Forelimb muscle (tissue), 1 donor: ENCODE measurements at regions not wholly inside any gene's neighbourhood (a gene's known extent, or its start where the extent isn't known, plus 50 kb on each side); places are given as distances from the start of the nearest gene placed in this dataset.
A peak's percentile ranks its signal among the peaks of the same experiment; 100 is the strongest.

Experiments
- DNase-seq: peaks from one replicate; pipeline ENCODE4 v3.0.0-alpha.2; 2013; ENCODE audit warnings: low read depth

DNA sequence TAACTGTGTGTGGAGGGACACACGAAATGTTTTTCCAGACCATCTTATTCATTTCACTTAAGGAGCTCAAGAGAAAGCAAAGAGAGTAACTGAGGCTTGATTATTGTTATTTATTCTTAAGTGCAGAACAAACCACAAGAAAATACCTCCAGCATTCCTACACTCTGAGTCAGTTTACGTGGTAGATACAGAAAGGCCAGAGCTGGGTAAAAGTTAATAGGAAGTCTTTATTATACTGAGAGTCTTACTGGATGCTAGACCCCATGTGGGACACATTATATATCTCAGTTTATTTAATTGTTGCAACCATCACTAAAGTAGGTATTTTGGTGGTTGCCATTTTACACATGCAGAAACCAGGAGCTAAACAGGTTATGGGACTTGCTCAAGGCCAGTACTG is 261.4 kb upstream of the POU2AF2 start:
- DNase-seq = no peak

DNA sequence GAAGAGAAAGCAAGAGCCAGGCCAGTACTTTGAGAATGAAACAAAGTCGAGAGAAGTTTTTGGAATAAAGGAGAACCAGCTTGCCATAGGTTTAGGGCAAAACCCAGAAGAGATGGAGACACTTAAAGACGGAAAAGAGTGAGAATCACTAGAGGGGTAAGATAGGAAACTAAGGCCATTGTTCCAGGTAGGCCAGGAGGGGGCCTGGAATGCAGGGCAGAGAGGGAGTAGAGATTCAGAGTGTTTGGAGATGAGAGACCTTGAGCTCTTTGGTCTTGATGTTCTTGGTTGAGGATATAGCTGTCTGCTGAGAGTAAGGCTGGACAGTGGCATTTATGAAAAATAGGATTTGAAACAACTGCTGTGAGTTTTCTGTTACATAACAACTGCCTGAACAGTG is 263.3 kb upstream of the POU2AF2 start:
- DNase-seq = no peak

GRCh38 chr11:110979696-110980095 is 265.8 kb upstream of the POU2AF2 start:
- DNase-seq = no peak

DNA sequence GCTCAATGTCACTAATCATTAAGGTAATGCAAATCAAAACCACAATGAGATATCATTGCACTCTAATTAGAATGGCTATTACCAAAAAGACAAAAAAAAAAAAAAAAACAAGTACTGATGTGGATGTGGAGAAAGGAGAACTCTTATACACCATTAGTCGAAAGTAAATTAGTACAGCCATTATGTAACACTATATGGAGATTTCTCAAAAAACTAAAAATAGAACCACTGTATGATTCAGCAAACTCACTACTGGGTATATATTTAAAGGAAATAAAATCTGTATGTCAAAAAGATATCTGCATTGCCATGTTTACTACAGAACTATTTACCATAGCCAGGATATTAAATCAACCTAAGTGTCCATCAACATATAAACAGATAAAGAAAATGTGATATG is 265.4 kb upstream of the ARHGAP20 start:
- no peak for DNase-seq

GRCh38 chr11:110974731-110975130 is 262.5 kb upstream of the ARHGAP20 start:
- DNase-seq = no peak

DNA sequence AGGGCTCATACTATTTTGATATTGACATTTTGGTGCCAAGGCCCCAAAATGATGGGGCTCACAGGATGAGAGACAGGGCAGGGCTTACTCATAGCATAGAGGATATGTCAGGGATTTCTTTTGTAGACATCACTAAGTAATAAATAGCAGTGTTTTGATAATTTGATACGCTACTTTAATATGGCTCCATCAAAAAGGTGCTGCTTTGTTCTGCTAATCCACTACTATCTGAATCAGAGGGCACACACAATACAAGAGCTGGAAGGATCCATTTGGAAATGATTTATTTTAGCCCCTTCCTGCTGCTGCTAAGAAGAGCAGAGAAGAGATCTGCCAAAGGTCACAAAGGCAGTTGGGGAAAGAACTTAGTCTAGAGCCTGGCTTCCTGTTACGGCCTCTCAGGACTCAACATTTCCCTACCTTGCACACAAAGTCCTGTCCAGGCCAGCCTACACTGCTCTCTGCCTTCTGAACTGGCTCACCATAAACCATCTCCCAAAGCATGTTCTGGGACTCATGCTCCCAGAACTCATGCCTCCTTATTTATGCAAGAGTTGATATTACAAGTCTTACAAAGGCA is 261.3 kb upstream of the ARHGAP20 start:
- DNase-seq = no peak

- no peak for DNase-seq
These were observed 260.4 kb upstream of the ARHGAP20 start for GRCh38 chr11:110972640-110973039.

GRCh38 chr11:110972106-110972505 is 259.9 kb upstream of the ARHGAP20 start:
- no peak for DNase-seq

- no peak for DNase-seq
These were observed 258.9 kb upstream of the ARHGAP20 start for GRCh38 chr11:110971140-110971539.

DNA sequence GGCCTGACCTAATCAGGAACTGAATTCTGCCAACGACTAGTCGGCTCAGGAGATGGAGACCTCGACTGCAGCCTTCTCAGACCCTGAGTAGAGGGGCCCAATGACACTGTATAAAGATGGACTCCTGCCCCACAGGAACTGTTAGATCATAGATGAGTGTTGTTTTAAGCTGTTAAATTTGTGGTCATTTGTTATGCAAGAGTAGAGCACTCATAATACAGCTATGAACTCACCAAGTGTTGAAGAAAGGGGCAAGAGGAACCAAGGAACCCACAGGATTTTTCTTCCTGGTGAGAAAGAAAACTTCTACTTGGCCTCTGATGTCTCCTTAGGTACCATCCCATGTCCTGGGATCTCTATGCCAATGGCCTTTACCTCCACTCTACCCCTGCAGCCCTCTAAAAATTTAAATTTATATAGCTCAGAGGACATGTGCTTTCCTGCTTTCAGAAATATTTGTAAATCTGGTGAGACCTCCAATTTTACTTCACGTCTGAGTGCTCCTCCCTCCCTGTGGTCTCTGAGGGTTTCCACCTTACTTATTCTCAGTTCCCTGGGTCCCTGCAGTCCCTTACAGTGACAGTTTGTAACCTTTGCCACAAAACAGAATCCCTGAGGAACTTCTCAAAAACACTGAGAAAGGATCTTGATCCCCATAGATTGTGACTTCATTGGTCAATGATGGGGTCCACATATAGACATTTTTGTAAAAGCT is 256.3 kb upstream of the ARHGAP20 start:
- DNase-seq = no peak

- no peak for DNase-seq
These were observed 253.9 kb upstream of the ARHGAP20 start for GRCh38 chr11:110966131-110966530.

DNA sequence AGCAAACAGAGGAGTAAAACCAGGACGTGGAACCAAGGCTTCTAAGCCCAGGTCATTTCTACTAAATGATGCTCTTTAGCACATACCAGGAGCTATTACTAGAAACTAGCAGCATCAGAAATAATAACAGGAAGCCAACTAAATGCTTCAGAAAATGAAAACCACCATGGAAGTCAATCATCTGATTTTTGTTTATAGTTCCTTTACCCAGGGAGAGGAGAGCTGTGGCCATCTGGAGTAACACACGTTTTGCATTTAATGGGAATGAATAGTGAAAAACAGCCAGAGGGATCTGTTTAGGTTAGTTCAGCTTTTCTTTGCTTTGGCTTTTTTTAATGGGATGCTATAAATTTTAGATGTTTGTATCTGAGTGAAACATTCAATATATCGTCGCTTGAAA is 250.7 kb upstream of the ARHGAP20 start:
- no peak for DNase-seq

DNA sequence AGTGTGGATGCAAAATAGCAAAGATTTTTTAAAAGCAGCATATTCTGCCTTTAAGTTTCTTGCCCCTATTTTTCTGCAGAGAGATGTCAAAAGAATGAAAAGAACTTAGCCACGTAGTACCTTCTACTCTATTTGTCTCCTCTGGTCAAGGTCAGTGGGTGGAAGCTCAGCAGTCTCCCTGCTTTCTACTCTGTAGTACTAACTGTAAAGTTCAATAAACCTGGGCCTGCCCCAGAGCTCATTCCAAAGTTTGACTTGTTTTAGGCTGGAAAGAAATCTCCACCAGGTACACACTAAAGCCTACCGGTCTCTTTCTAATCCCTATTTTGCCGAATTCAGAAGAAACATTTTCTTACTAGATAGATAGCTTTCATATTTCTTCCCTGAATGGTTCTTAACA is 247.9 kb upstream of the ARHGAP20 start:
- DNase-seq = no peak

DNA sequence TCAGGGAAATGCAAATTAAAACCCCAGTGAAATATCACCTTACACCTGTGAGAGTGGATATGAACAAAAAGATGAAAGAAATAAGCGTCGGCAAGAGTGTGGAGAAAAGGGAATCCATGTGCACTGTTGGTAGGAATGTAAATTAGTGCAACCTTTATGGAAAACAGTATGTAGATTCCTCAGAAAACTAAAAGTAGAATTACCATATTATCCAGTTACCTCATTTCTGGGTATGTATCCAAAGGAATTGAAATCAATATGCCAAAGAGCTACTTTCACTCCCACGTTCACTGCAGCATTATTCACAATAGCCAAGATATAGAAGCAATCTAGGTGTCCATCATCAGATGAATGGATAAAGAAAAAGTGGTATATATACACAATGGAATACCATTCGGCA is 246.0 kb upstream of the ARHGAP20 start:
- DNase-seq = no peak

- DNase-seq = no peak
These were observed 243.5 kb upstream of the ARHGAP20 start for GRCh38 chr11:110955776-110956175.

- no peak for DNase-seq
These were observed 239.8 kb upstream of the ARHGAP20 start for GRCh38 chr11:110951950-110952503.

- DNase-seq = peak; percentile 35
These were observed 239.1 kb upstream of the ARHGAP20 start for GRCh38 chr11:110951037-110951949.

DNA sequence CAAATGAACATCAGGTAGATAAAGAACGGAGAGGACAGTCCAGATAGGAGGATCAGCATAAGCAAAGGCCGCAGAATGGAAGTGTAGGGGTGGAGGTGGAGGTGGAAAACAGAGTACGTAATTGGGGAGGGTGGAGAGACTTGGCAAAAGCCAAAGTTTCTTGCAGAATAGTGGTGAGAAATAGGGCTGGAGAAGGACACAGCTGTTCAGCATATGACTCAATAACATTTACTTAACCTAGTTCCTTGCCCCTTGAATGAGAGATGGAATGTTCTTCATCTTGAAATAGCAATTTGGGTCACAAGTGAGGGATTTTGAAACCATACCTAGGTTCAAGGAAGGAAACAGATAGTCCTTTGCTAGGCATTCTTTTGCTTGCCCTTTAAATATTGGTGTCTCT is 235.9 kb upstream of the ARHGAP20 start:
- DNase-seq = no peak

- DNase-seq = no peak
These were observed 234.9 kb upstream of the ARHGAP20 start for GRCh38 chr11:110947096-110947495.

- no peak for DNase-seq
These were observed 227.2 kb upstream of the ARHGAP20 start for GRCh38 chr11:110939471-110939870.

DNA sequence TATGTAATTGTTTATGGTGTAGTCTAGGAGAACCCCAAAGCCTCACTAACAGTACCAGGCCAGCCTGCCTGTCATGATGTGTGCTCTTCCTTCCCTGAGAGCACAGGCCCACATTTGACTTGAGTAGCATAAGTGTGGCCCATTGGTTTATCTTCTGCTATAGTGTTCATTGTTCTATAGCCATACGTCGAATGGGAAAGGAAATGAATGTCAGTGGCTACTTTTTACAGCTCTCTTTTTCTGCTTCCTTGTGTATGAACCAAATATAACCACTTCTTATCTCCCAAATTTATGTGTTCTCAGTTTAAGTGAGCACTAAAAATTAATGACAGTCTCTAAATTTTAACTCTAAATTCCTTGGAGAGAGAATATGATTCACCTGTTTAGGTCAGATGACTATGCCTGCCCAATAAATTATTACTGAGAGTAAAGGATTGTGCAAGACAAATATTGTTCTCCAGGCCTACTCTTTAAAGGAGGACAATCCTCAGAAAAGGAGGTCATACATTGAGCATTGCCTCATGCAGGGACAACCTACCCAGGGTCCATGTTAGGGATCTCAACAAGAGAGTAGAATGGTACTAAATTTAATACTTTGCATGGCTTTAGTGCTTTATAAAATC is 222.9 kb upstream of the ARHGAP20 start:
- DNase-seq = no peak

GRCh38 chr11:110929129-110929528 is 216.9 kb upstream of the ARHGAP20 start:
- no peak for DNase-seq
